H1 (cell line): ENCODE measurements at regions not wholly inside any gene's neighbourhood (a gene's known extent, or its start where the extent isn't known, plus 50 kb on each side); places are given as distances from the start of the nearest gene placed in this dataset.

Source experiments
- CTCF ChIA-PET: fragments of 300-600 bp; sonication (Branson Sonifier 250); formaldehyde crosslinking; loops from one replicate; lab custom pipeline; 2021; ENCODE audit not compliant: partially characterized antibody; lab: Charles Lee
- POLR2A ChIA-PET: fragments of 300-600 bp; sonication (Branson Sonifier 250); formaldehyde crosslinking; loops from one replicate; lab custom pipeline; 2021; ENCODE audit warnings: inconsistent platforms; ENCODE audit not compliant: partially characterized antibody; lab: Charles Lee
- DNase-seq, 2 experiments: peaks; one replicate each; pipeline versions ENCODE4 v3.0.0 to v3.0.0-alpha.2; 2010 to 2022; ENCODE audit warnings: low spot score in 2 of 2, low read depth in 1 of 2, mixed read lengths in 1 of 2
- FAIRE-seq: peaks from 2 replicates; lab custom pipeline; 2011; peaks lifted over from hg19 to GRCh38; lab: Jason Lieb, UNC
- H2AFZ ChIP-seq: 2 replicates; pipeline ENCODE4 v1.8.1; 2012; ENCODE audit warnings: low read length, inconsistent platforms
- H2AK5ac ChIP-seq: 2 replicates; pipeline ENCODE4 v1.6.1; 2013; ENCODE audit warnings: low read depth, low read length
- H2BK120ac ChIP-seq: replicated peaks from 2 replicates; pipeline ENCODE3; 2013; ENCODE audit warnings: low read depth, low read length, inconsistent platforms
- H2BK12ac ChIP-seq: 2 replicates; pipeline ENCODE4 v1.6.1; 2013; ENCODE audit warnings: low read depth, low read length
- H2BK15ac ChIP-seq: 2 replicates; pipeline ENCODE4 v1.6.1; 2013; ENCODE audit warnings: low read length
- H2BK20ac ChIP-seq: 2 replicates; pipeline ENCODE4 v1.6.1; 2013; ENCODE audit warnings: low read length
- H2BK5ac ChIP-seq: 2 replicates; pipeline ENCODE4 v1.6.1; 2013; ENCODE audit warnings: low read depth, low read length
- H3K14ac ChIP-seq: 2 replicates; pipeline ENCODE4 v1.6.1; 2013; ENCODE audit warnings: inconsistent platforms; ENCODE audit not compliant: insufficient read length
- H3K18ac ChIP-seq: 2 replicates; pipeline ENCODE4 v1.6.1; 2013; ENCODE audit warnings: low read length; ENCODE audit errors: extremely low read depth
- H3K23ac ChIP-seq: 2 replicates; pipeline ENCODE4 v1.6.1; 2013; ENCODE audit warnings: inconsistent platforms; ENCODE audit not compliant: insufficient read length
- H3K23me2 ChIP-seq: 2 replicates; pipeline ENCODE4 v1.6.1; 2013; ENCODE audit warnings: low read depth, low read length
- H3K27ac ChIP-seq: 2 replicates; pipeline ENCODE4 v1.6.1; 2011; ENCODE audit warnings: low read depth, low read length, inconsistent platforms
- H3K27me3 ChIP-seq, 4 experiments: replicated peaks in 1 of 4; 1 replicate in 1 of 4; 2 replicates in 3 of 4; pipeline versions ENCODE4 v1.6.1 to v1.8.1; 2011 to 2013; ENCODE audit warnings: low read length in 3 of 4, mild to moderate bottlenecking in 3 of 4, inconsistent platforms in 2 of 4, mixed read lengths in 2 of 4, moderate library complexity in 1 of 4; ENCODE audit not compliant: control insufficient read depth in 3 of 4, insufficient read depth in 3 of 4; ENCODE audit errors: extremely low read depth in 1 of 4
- H3K36me3 ChIP-seq, 4 experiments: 2 replicates each; pipeline versions ENCODE4 v1.6.1 to v1.8.1; 2011 to 2013; ENCODE audit warnings: mild to moderate bottlenecking in 4 of 4, low read length in 3 of 4, moderate library complexity in 2 of 4, control low read depth in 1 of 4, inconsistent platforms in 1 of 4; ENCODE audit not compliant: insufficient read depth in 4 of 4, control insufficient read depth in 2 of 4
- H3K4ac ChIP-seq: replicated peaks from 2 replicates; pipeline ENCODE3; 2013; ENCODE audit warnings: low read length, low read depth, mixed read lengths, inconsistent platforms; ENCODE audit not compliant: insufficient read length
- H3K4me1 ChIP-seq, 4 experiments: replicated peaks in 1 of 4; 1 replicate in 1 of 4; 2 replicates in 3 of 4; pipeline versions ENCODE4 v1.6.1 to v1.8.1; 2011 to 2013; ENCODE audit warnings: low read length in 3 of 4, inconsistent platforms in 2 of 4, mixed read lengths in 1 of 4; ENCODE audit not compliant: insufficient read depth in 4 of 4, control insufficient read depth in 3 of 4
- H3K4me2 ChIP-seq, 2 experiments: 2 replicates each; pipeline versions ENCODE4 v1.6.1 to v1.8.1; 2011 to 2013; ENCODE audit warnings: low read depth in 2 of 2, low read length in 2 of 2, control low read depth in 1 of 2, inconsistent platforms in 1 of 2, mild to moderate bottlenecking in 1 of 2; ENCODE audit not compliant: insufficient read depth in 1 of 2
- H3K4me3 ChIP-seq, 4 experiments: fragments of 200-600, 300-600 bp in 1 of 4; sonication (generic), shearing (Covaris generic), sonication (Bioruptor Twin) in 1 of 4; 2 replicates each; pipeline versions ENCODE4 v1.5.1 to v1.8.1; 2011 to 2016; ENCODE audit warnings: low read length in 4 of 4, low read depth in 3 of 4, control low read depth in 2 of 4, inconsistent platforms in 2 of 4, mild to moderate bottlenecking in 2 of 4, mixed read lengths in 1 of 4, moderate library complexity in 1 of 4; ENCODE audit not compliant: insufficient read depth in 2 of 4; ENCODE audit errors: extremely low read depth in 1 of 4
- H3K56ac ChIP-seq: replicated peaks from 2 replicates; pipeline ENCODE3; 2013; ENCODE audit warnings: low read depth, mild to moderate bottlenecking, mixed read lengths, low read length, inconsistent platforms; ENCODE audit not compliant: insufficient read length
- H3K79me1 ChIP-seq: 2 replicates; pipeline ENCODE4 v1.6.1; 2013; ENCODE audit warnings: low read depth, low read length, control low read depth
- H3K79me2 ChIP-seq, 2 experiments: 2 replicates each; pipeline versions ENCODE4 v1.6.1 to v1.8.1; 2012 to 2013; ENCODE audit warnings: low read length in 2 of 2, mild to moderate bottlenecking in 2 of 2, inconsistent platforms in 1 of 2; ENCODE audit not compliant: insufficient read depth in 2 of 2, control insufficient read depth in 1 of 2
- H3K9ac ChIP-seq, 4 experiments: replicated peaks in 1 of 4; 1 replicate in 1 of 4; 2 replicates in 3 of 4; pipeline versions ENCODE4 v1.6.1 to v1.8.1; 2011 to 2013; ENCODE audit warnings: low read depth in 3 of 4, low read length in 3 of 4, control low read depth in 2 of 4, mild to moderate bottlenecking in 2 of 4, moderate library complexity in 2 of 4, inconsistent platforms in 1 of 4; ENCODE audit errors: extremely low read depth in 1 of 4
- H3K9me3 ChIP-seq, 2 experiments: 2 replicates each; pipeline versions ENCODE4 v1.6.1 to v1.8.1; 2012 to 2013; ENCODE audit warnings: mild to moderate bottlenecking in 2 of 2, moderate library complexity in 2 of 2, control low read depth in 1 of 2, inconsistent platforms in 1 of 2, low read depth in 1 of 2, low read length in 1 of 2, mixed read lengths in 1 of 2; ENCODE audit not compliant: insufficient read depth in 2 of 2
- H4K20me1 ChIP-seq, 2 experiments: replicated peaks in 1 of 2; 2 replicates each; pipeline versions ENCODE3 to v1.8.1; 2011 to 2013; ENCODE audit warnings: inconsistent platforms in 2 of 2, low read length in 2 of 2, mild to moderate bottlenecking in 1 of 2; ENCODE audit not compliant: insufficient read depth in 2 of 2, control insufficient read depth in 1 of 2
- H4K5ac ChIP-seq: 2 replicates; pipeline ENCODE4 v1.6.1; 2013; ENCODE audit warnings: low read length, low read depth, mixed read lengths, inconsistent platforms; ENCODE audit not compliant: insufficient read length
- H4K8ac ChIP-seq: 2 replicates; pipeline ENCODE4 v1.8.0; 2013; ENCODE audit warnings: mild to moderate bottlenecking, moderate library complexity, low read length, inconsistent platforms; ENCODE audit not compliant: insufficient read depth; ENCODE audit errors: extremely low read depth
- H4K91ac ChIP-seq: replicated peaks from 2 replicates; pipeline ENCODE3; 2013; ENCODE audit warnings: low read length, mixed read lengths, inconsistent platforms; ENCODE audit not compliant: insufficient read length
- ATF2 ChIP-seq: IDR thresholded peaks from 2 replicates; pipeline ENCODE4 v1.6.1; 2012; ENCODE audit warnings: low read length, inconsistent platforms
- CREB1 ChIP-seq: IDR thresholded peaks from 2 replicates; pipeline ENCODE4 v1.6.1; 2012; ENCODE audit warnings: inconsistent platforms
- E2F6 ChIP-seq: IDR thresholded peaks from 2 replicates; pipeline ENCODE4 v1.6.1; 2012; ENCODE audit warnings: inconsistent platforms
- FOSL1 ChIP-seq: IDR thresholded peaks from 2 replicates; pipeline ENCODE4 v1.6.1; 2011; ENCODE audit warnings: mild to moderate bottlenecking, low read depth, low read length, moderate library complexity; ENCODE audit not compliant: insufficient read depth
- GABPA ChIP-seq: IDR thresholded peaks from 2 replicates; pipeline ENCODE4 v1.6.1; 2011; ENCODE audit warnings: mild to moderate bottlenecking, low read length, moderate library complexity, borderline replicate concordance; ENCODE audit not compliant: insufficient read depth
- HDAC2 ChIP-seq, 2 experiments: fragments of 300-600 bp in 1 of 2; sonication (generic) in 1 of 2; IDR thresholded peaks; 2 replicates each; pipeline ENCODE4 v1.6.1; 2011 to 2012; ENCODE audit warnings: low read depth in 2 of 2, low read length in 2 of 2, mild to moderate bottlenecking in 2 of 2, moderate library complexity in 2 of 2, borderline replicate concordance in 1 of 2, inconsistent platforms in 1 of 2
- KDM5A ChIP-seq: fragments of 200-600 bp; IDR thresholded peaks from 2 replicates; pipeline ENCODE4 v1.7.1; 2012; ENCODE audit warnings: mild to moderate bottlenecking, low read length, inconsistent platforms, mixed read lengths
- RXRA ChIP-seq: IDR thresholded peaks from 2 replicates; pipeline ENCODE4 v1.6.1; 2011; ENCODE audit warnings: low read depth, mild to moderate bottlenecking, low read length, moderate library complexity; ENCODE audit not compliant: insufficient read depth
- SIRT6 ChIP-seq: IDR thresholded peaks from one replicate; pipeline ENCODE4 v1.7.1; 2012; ENCODE audit warnings: low read length, inconsistent platforms
- SP2 ChIP-seq: IDR thresholded peaks from 2 replicates; pipeline ENCODE4 v1.6.1; 2012; ENCODE audit warnings: mild to moderate bottlenecking, low read length, inconsistent platforms
- TCF12 ChIP-seq: IDR thresholded peaks from 2 replicates; pipeline ENCODE4 v1.6.1; 2011; ENCODE audit warnings: low read depth, mild to moderate bottlenecking, low read length

GRCh38 chr2:62573936-62574335 lies 67.9 kb upstream of the TMEM17 start:
- H3K27me3 ChIP-seq: peaks cover 0 to 16% (median 9%) of the 10 kb centered on the region in 4 experiments; a peak in 5 of 7 replicates

More at GRCh38 chr2:62573936-62574335, 67.9 kb upstream of the TMEM17 start:
- TF ChIP-seq SP2: no peak
- no peak for TF ChIP-seq KDM5A
- TF ChIP-seq HDAC2 (IDR thresholded peaks at IDR 0.05; ENCODE audit: borderline replicate concordance in 1 of 2, low read depth in 2 of 2, low read length in 2 of 2): no peak
- no peak for TF ChIP-seq E2F6
- TF ChIP-seq TCF12: no peak
- no peak for TF ChIP-seq RXRA
- TF ChIP-seq CREB1: no peak
- no peak for TF ChIP-seq FOSL1
- no peak for TF ChIP-seq GABPA
- no peak for TF ChIP-seq ATF2
- TF ChIP-seq SIRT6: no peak
- H2BK5ac ChIP-seq: no peak overlapping the region
- no peak overlapping the region for H3K18ac ChIP-seq
- H3K23ac ChIP-seq: no peak overlapping the region
- POLR2A ChIA-PET: no interaction called here
- no peak overlapping the region for H2AFZ ChIP-seq
- no peak overlapping the region for H3K9ac ChIP-seq
- peaks cover 0 to 9% (median 3%) of the 10 kb centered on the region in 4 experiments; a peak in 6 of 7 replicates for H3K4me1 ChIP-seq
- no peak overlapping the region for H2AK5ac ChIP-seq
- no peaks in the 10 kb centered on the region for H4K20me1 ChIP-seq
- no peak overlapping the region for H4K5ac ChIP-seq
- H3K79me2 ChIP-seq: no peaks in the 10 kb centered on the region
- no peak overlapping the region for H3K4ac ChIP-seq
- H4K91ac ChIP-seq: no peak overlapping the region
- H2BK120ac ChIP-seq: no peak overlapping the region
- H3K27ac ChIP-seq: no peak overlapping the region
- H3K4me2 ChIP-seq: no peak overlapping the region
- no peak overlapping the region for H4K8ac ChIP-seq
- no peaks in the 10 kb centered on the region for H3K9me3 ChIP-seq
- FAIRE-seq (no peak), DNase-seq (no peak)
- H3K14ac ChIP-seq: no peak overlapping the region
- CTCF ChIA-PET: no interaction called here
- no peak overlapping the region for H2BK12ac ChIP-seq
- no peak overlapping the region for H3K4me3 ChIP-seq
- no peak overlapping the region for H2BK20ac ChIP-seq
- H3K79me1 ChIP-seq: no peaks in the 10 kb centered on the region
- no peak overlapping the region for H2BK15ac ChIP-seq
- peaks cover 6% of the 10 kb centered on the region; the same call in 1 of the 2 replicates for H3K23me2 ChIP-seq
- no peaks in the 10 kb centered on the region for H3K36me3 ChIP-seq
- no peak overlapping the region for H3K56ac ChIP-seq
